ENCODE measurements at regions not wholly inside any gene's neighbourhood (a gene's known extent, or its start where the extent isn't known, plus 50 kb on each side); places are given as distances from the start of the nearest gene placed in this dataset.

- Histone ChIP-seq H3K36me3 (no peaks in the 10 kb centered on the region), H3K27ac (no peak overlapping the region), H3K27me3 (ENCODE audit: insufficient read depth, low read depth, severe bottlenecking) (no peaks in the 10 kb centered on the region), H3K9me3 (ENCODE audit: severe bottlenecking) (no peaks in the 10 kb centered on the region), H3K4me3 (ENCODE audit: low read depth, low read length) (no peak overlapping the region)
- no peak for DNase-seq
- TF ChIP-seq CTCF (IDR thresholded peaks at IDR 0.05; ENCODE audit: low read depth, low read length), result no peak
These were observed 400.5 kb upstream of the C2CD4B start for GRCh38 chr15:62565634-62566026.

GRCh38 chr15:62566248-62566647 is 401.2 kb upstream of the C2CD4B start:
- Histone ChIP-seq H3K9me3 (ENCODE audit: severe bottlenecking) (no peaks in the 10 kb centered on the region), H3K4me3 (ENCODE audit: low read depth, low read length) (no peak overlapping the region), H3K36me3 (no peaks in the 10 kb centered on the region), H3K27me3 (ENCODE audit: insufficient read depth, low read depth, severe bottlenecking) (no peaks in the 10 kb centered on the region), H3K27ac (no peak overlapping the region)
- TF ChIP-seq CTCF (IDR thresholded peaks at IDR 0.05; ENCODE audit: low read depth, low read length), result no peak
- DNase-seq, result no peak

GRCh38 chr15:62567501-62567900 is 402.4 kb upstream of the C2CD4B start:
- DNase-seq, result no peak
- TF ChIP-seq CTCF (IDR thresholded peaks at IDR 0.05; ENCODE audit: low read depth, low read length), result no peak

GRCh38 chr15:62568004-62568403 is 402.9 kb upstream of the C2CD4B start:
- no peaks in the 10 kb centered on the region for H3K36me3 ChIP-seq
- no peak overlapping the region for H3K27ac ChIP-seq
- no peak for TF ChIP-seq CTCF (IDR thresholded peaks at IDR 0.05; ENCODE audit: low read depth, low read length)
- DNase-seq, result no peak
- H3K27me3 ChIP-seq (ENCODE audit: insufficient read depth, low read depth, severe bottlenecking), result no peaks in the 10 kb centered on the region
- no peak overlapping the region for H3K4me3 ChIP-seq (ENCODE audit: low read depth, low read length)
- H3K9me3 ChIP-seq (ENCODE audit: severe bottlenecking), result no peaks in the 10 kb centered on the region

More at GRCh38 chr15:62567501-62567900, 402.4 kb upstream of the C2CD4B start:
- Histone ChIP-seq H3K4me3 (ENCODE audit: low read depth, low read length) (no peak overlapping the region), H3K36me3 (no peaks in the 10 kb centered on the region), H3K27ac (no peak overlapping the region), H3K27me3 (ENCODE audit: insufficient read depth, low read depth, severe bottlenecking) (no peaks in the 10 kb centered on the region), H3K9me3 (ENCODE audit: severe bottlenecking) (no peaks in the 10 kb centered on the region)

- no peak for DNase-seq
- no peak overlapping the region for H3K27ac ChIP-seq
- no peaks in the 10 kb centered on the region for H3K27me3 ChIP-seq (ENCODE audit: insufficient read depth, low read depth, severe bottlenecking)
- no peak overlapping the region for H3K4me3 ChIP-seq (ENCODE audit: low read depth, low read length)
- TF ChIP-seq CTCF (IDR thresholded peaks at IDR 0.05; ENCODE audit: low read depth, low read length), result no peak
- no peaks in the 10 kb centered on the region for H3K9me3 ChIP-seq (ENCODE audit: severe bottlenecking)
- no peaks in the 10 kb centered on the region for H3K36me3 ChIP-seq
These were observed 403.6 kb upstream of the C2CD4B start for GRCh38 chr15:62568702-62569101.

Data from WERI-Rb-1 (cell line).